Thoracic aorta (tissue), 2 donors: ENCODE measurements at regions not wholly inside any gene's neighbourhood (a gene's known extent, or its start where the extent isn't known, plus 50 kb on each side); places are given as distances from the start of the nearest gene placed in this dataset.

Source experiments
- ATAC-seq: fragments of 150-250 bp; one replicate; pipeline ENCODE4 v1.8.0; 2017; ENCODE audit warnings: low read depth; ENCODE audit not compliant: insufficient number of reproducible peaks, low FRiP score
- DNase-seq: peaks from one replicate; pipeline ENCODE4 v3.0.0-alpha.2; 2020; ENCODE audit warnings: low spot score
- H3K27ac ChIP-seq, 2 donors: fragments of 200-600 bp; sonication (generic); 1 replicate in 1 of 2; 2 replicates in 1 of 2; pipeline ENCODE4 v1.5.1; 2016; ENCODE audit warnings: mild to moderate bottlenecking in 2 of 2, moderate library complexity in 2 of 2
- H3K27me3 ChIP-seq: fragments of 200-600 bp; sonication (generic); replicated peaks from 2 replicates; pipeline ENCODE4 v1.6.0; 2016; ENCODE audit warnings: mild to moderate bottlenecking; ENCODE audit not compliant: insufficient read depth
- H3K36me3 ChIP-seq: fragments of 200-600 bp; sonication (generic); one replicate; pipeline ENCODE4 v1.5.1; 2016
- H3K4me1 ChIP-seq, 2 donors: fragments of 200-600 bp; sonication (generic); 1 replicate in 1 of 2; 2 replicates in 1 of 2; pipeline versions ENCODE4 v1.5.1 to v1.6.0; 2016; ENCODE audit warnings: low read depth in 2 of 2, mild to moderate bottlenecking in 1 of 2; ENCODE audit not compliant: control insufficient read depth in 1 of 2
- H3K4me3 ChIP-seq: fragments of 200-600 bp; sonication (generic); 2 replicates; pipeline ENCODE4 v1.5.1; 2016; ENCODE audit warnings: mild to moderate bottlenecking
- H3K9me3 ChIP-seq: fragments of 200-600 bp; sonication (generic); 2 replicates; pipeline ENCODE4 v1.5.1; 2016
- TF ChIP-seq, protein P1 (sequence below): fragments of 200-600 bp; sonication (generic); IDR thresholded peaks from one replicate; pipeline ENCODE4 v1.5.1; 2019; ENCODE audit warnings: antibody characterized with exemption

DNA sequence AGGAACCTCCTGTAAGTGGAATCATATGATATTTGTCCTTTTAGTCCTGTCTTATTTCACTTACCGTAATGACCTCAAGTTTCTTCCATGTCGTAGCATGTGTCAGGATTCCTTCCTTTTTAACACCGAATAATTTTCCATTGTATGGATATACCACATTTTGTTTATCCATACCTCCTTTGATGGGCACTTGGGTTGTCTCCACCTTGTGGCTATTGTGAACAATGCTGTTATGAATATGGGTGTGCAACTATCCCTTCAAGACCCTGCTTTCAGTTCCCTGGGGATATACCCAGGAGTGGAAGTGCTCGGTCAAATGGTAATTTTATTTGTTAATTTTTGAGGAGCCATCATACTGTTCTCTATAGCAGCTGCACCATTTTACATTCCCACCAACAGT is 244.9 kb upstream of the BLID start:
- Histone ChIP-seq H3K4me1 (peaks cover 12 to 51% of the 10 kb centered on the region in 2 donors), H3K4me3 (no peak overlapping the region), H3K9me3 (no peaks in the 10 kb centered on the region), H3K27me3 (no peaks in the 10 kb centered on the region), H3K36me3 (no peaks in the 10 kb centered on the region), H3K27ac (no peak overlapping the region)
- no peak for ATAC-seq
- DNase-seq, result no peak
- TF ChIP-seq, protein P1, sequence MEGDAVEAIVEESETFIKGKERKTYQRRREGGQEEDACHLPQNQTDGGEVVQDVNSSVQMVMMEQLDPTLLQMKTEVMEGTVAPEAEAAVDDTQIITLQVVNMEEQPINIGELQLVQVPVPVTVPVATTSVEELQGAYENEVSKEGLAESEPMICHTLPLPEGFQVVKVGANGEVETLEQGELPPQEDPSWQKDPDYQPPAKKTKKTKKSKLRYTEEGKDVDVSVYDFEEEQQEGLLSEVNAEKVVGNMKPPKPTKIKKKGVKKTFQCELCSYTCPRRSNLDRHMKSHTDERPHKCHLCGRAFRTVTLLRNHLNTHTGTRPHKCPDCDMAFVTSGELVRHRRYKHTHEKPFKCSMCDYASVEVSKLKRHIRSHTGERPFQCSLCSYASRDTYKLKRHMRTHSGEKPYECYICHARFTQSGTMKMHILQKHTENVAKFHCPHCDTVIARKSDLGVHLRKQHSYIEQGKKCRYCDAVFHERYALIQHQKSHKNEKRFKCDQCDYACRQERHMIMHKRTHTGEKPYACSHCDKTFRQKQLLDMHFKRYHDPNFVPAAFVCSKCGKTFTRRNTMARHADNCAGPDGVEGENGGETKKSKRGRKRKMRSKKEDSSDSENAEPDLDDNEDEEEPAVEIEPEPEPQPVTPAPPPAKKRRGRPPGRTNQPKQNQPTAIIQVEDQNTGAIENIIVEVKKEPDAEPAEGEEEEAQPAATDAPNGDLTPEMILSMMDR, result no peak

- Histone ChIP-seq H3K36me3 (no peaks in the 10 kb centered on the region), H3K9me3 (no peaks in the 10 kb centered on the region), H3K4me3 (peak overlapping the region; percentile 14), H3K27ac (no peak overlapping the region), H3K4me1 (peaks cover 14 to 41% of the 10 kb centered on the region in 2 donors), H3K27me3 (no peaks in the 10 kb centered on the region)
- DNase-seq (no peak), ATAC-seq (no peak)
- TF ChIP-seq, protein P1, result no peak
Measured at GRCh38 chr11:122359081-122359571, 243.1 kb upstream of the BLID start.

DNA sequence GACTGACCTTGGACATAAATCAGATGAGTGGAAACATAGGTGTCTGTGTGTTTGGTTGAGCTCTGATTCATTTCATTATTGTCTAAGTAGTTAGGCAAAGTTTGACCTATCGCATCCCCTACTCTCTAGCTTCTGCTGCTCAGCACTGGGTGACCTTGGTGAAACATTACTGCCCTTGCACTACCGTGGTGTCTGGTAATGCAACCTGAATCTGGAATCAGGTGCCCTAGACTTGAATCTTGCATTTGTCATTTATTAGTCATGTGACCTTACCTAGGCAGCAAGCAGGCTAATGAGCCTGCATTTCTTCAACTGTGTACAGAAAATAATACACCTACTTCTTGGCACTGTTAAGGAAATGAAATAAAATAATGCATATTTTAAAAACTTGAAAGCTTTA is 242.3 kb upstream of the BLID start:
- ATAC-seq, result no peak
- TF ChIP-seq, protein P1, result no peak
- Histone ChIP-seq H3K9me3 (no peaks in the 10 kb centered on the region), H3K4me3 (no peak overlapping the region), H3K4me1 (peaks cover 16 to 40% of the 10 kb centered on the region in 2 donors), H3K36me3 (no peaks in the 10 kb centered on the region), H3K27me3 (no peaks in the 10 kb centered on the region), H3K27ac (no peak overlapping the region)
- no peak for DNase-seq

- peaks cover 16 to 33% of the 10 kb centered on the region in 2 donors for H3K4me1 ChIP-seq
- no peak for ATAC-seq
- H3K27me3 ChIP-seq, result no peaks in the 10 kb centered on the region
- no peak for DNase-seq
- no peak overlapping the region for H3K27ac ChIP-seq
- no peaks in the 10 kb centered on the region for H3K36me3 ChIP-seq
- TF ChIP-seq, protein P1, result no peak
- H3K4me3 ChIP-seq, result no peak overlapping the region
- no peaks in the 10 kb centered on the region for H3K9me3 ChIP-seq
Measured at GRCh38 chr11:122355968-122356367, 240.0 kb upstream of the BLID start.

DNA sequence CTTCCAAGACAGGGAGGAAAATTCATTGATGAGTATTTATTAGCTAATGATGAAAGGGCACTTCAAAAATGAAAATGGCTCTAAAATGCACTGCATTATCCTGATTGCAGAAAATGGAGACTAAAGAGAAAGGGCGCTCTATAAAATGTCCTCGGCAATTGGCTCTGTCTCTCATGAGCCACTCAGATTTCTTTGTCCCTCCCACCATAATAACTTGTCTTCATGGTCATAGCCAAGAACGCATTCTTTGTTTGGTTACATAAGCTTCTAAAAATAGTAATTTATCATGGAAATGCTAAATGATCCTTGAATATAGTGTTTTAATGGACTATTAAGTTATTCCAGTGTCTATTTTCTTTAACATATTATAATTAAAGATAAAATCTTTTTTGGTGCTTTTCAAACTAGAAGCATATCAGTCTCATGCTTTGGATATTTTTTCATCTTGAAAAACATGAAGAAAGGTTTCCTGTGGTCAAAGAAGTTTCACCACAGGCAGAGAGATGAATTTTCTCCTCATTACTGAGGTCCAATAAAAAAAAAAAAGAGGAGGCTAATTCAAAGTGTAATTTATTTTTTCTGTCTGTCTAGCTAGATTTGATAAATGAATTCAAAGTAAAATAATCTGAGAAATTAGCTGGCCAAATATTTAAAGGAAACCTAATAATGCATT is 238.1 kb upstream of the BLID start:
- Histone ChIP-seq H3K27me3 (no peaks in the 10 kb centered on the region), H3K4me3 (peak overlapping the region; percentile 48), H3K9me3 (no peaks in the 10 kb centered on the region), H3K36me3 (no peaks in the 10 kb centered on the region), H3K27ac (peak overlapping the region; percentile 67 to 88), H3K4me1 (peaks cover 19 to 43% of the 10 kb centered on the region in 2 donors)
- ATAC-seq (peak; percentile 87), DNase-seq (no peak)
- TF ChIP-seq, protein P1, result no peak
